ENCODE measurements at regions not wholly inside any gene's neighbourhood (a gene's known extent, or its start where the extent isn't known, plus 50 kb on each side); places are given as distances from the start of the nearest gene placed in this dataset.

DNA sequence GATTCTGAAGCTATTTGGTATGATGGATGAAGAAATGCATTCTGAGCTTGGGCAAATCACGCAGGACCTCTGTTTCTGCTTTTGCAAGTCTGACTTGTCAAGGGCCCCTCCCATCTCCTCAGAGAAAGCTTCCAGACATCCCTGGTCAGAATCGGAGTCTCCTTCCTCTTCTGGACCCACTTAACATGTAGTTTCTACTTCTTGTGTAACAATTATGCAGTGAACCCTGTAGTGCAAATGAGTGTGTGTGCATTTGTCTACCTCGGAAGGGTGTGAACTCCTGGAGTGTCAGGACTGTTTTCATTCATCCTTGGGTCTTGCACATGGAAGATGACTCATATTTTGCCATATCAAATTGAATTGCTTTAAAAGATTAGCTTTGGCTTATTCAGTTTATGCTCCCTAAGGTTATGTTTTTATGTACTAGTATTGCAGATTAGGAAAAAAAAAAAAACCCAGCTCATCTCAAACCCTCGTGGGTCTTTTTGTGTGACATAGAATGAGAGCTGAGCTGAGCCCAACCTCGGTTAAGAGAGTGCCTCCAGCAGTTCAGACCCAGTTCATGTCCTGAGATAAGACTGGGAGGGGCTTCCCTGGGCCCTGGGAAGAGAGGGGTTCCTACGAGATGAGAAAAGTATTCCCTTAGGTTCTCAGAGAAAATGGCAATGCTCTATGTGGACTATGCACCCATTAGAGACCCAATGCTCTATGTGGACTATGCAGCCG is 61.1 kb upstream of the RPL34 start:
- DNase-seq (no peak), ATAC-seq (ENCODE audit: insufficient read depth, low FRiP score) (no peak)
- Histone ChIP-seq H3K36me3 (ENCODE audit: control insufficient read depth in 4 of 4, insufficient read depth in 4 of 4, low read length in 4 of 4) (no peaks in the 10 kb centered on the region), H3K4me3 (no peak overlapping the region), H3K27me3 (ENCODE audit: control insufficient read depth in 3 of 3, insufficient read depth in 3 of 3, low read length in 2 of 3) (no peaks in the 10 kb centered on the region), H3K4me1 (ENCODE audit: control insufficient read depth in 5 of 5, insufficient read depth in 5 of 5, low read length in 5 of 5) (peaks cover 0 to 8% (median 3%) of the 10 kb centered on the region in 5 donors), H3K27ac (ENCODE audit: low read depth in 1 of 2, low read length in 1 of 2) (no peak overlapping the region), H3K9ac (ENCODE audit: insufficient read depth in 1 of 2, low read length in 2 of 2) (no peak overlapping the region), H3K9me3 (ENCODE audit: control insufficient read depth in 4 of 4, insufficient read depth in 3 of 4, low read length in 3 of 4) (peaks cover 0 to 2% (median 0%) of the 10 kb centered on the region in 4 donors)
- 53 to 68% methylated on average over 7 of the region's 7 CpGs for WGBS, 2 donors
- TF ChIP-seq, protein P1, sequence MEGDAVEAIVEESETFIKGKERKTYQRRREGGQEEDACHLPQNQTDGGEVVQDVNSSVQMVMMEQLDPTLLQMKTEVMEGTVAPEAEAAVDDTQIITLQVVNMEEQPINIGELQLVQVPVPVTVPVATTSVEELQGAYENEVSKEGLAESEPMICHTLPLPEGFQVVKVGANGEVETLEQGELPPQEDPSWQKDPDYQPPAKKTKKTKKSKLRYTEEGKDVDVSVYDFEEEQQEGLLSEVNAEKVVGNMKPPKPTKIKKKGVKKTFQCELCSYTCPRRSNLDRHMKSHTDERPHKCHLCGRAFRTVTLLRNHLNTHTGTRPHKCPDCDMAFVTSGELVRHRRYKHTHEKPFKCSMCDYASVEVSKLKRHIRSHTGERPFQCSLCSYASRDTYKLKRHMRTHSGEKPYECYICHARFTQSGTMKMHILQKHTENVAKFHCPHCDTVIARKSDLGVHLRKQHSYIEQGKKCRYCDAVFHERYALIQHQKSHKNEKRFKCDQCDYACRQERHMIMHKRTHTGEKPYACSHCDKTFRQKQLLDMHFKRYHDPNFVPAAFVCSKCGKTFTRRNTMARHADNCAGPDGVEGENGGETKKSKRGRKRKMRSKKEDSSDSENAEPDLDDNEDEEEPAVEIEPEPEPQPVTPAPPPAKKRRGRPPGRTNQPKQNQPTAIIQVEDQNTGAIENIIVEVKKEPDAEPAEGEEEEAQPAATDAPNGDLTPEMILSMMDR (IDR thresholded peaks at IDR 0.05; ENCODE audit: control extremely low read depth, extremely low read depth): no peak

DNA sequence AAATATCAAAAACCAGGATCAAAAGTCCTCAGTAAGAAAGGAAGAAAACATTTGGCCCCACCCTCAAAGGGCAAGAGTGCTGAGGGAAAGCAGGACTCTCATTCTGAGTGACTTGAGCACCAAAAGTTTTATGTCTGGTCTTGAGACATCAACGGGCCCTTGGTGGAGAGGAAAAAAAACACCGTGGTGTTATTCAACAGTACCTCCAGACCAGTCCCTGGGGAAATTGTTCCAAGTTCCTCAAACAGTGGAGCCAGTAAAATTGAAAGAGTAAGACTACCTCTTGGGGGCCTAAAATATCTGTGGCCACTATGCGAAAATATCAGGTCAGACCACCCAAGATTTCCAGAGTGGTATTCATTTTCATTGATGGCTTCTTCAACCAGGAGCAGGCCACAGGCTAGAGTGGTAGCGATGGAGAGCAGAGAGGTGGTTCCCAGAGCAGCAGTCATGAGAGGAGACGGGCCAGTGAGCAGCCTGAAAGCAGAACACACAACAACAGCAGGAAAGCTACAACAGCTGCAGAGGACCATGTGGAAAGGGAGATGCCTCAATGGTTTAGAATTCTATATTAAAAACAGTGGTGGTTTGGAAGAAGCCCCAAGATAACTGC is 63.7 kb upstream of the RPL34 start:
- Histone ChIP-seq H3K36me3 (ENCODE audit: control insufficient read depth in 4 of 4, insufficient read depth in 4 of 4, low read length in 4 of 4) (no peaks in the 10 kb centered on the region), H3K4me3 (no peak overlapping the region), H3K9ac (ENCODE audit: insufficient read depth in 1 of 2, low read length in 2 of 2) (no peak overlapping the region), H3K9me3 (ENCODE audit: control insufficient read depth in 4 of 4, insufficient read depth in 3 of 4, low read length in 3 of 4) (peaks cover 0 to 2% (median 0%) of the 10 kb centered on the region in 4 donors), H3K4me1 (ENCODE audit: control insufficient read depth in 5 of 5, insufficient read depth in 5 of 5, low read length in 5 of 5) (peaks cover 0 to 8% (median 3%) of the 10 kb centered on the region in 5 donors), H3K27me3 (ENCODE audit: control insufficient read depth in 3 of 3, insufficient read depth in 3 of 3, low read length in 2 of 3) (no peaks in the 10 kb centered on the region), H3K27ac (ENCODE audit: low read depth in 1 of 2, low read length in 1 of 2) (no peak overlapping the region)
- ATAC-seq (ENCODE audit: insufficient read depth, low FRiP score) (no peak), DNase-seq (no peak)
- TF ChIP-seq, protein P1 (IDR thresholded peaks at IDR 0.05; ENCODE audit: control extremely low read depth, extremely low read depth): no peak
- WGBS, 2 donors: 83 to 89% methylated on average over 5 of the region's 5 CpGs

DNA sequence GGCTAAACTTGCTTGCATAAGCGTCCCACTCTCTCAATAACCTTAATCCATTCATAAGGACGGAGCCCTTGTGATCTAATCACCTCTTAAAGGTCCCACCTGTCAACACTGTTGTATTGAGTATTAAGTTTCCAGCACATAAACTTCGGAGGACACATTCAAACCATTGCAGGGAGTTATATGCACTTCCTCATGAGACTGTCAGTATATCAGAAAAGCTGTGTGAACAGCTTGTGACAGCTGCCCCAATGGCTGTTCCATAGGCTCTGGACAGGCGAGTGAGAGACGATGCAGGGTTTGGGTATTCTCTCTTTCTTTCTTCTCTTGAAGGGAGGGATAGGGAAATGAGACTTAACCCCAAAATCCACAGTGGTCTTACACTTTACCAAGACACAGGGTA is 64.2 kb upstream of the RPL34 start:
- Histone ChIP-seq H3K27ac (ENCODE audit: low read depth in 1 of 2, low read length in 1 of 2) (no peak overlapping the region), H3K27me3 (ENCODE audit: control insufficient read depth in 3 of 3, insufficient read depth in 3 of 3, low read length in 2 of 3) (no peaks in the 10 kb centered on the region), H3K9ac (ENCODE audit: insufficient read depth in 1 of 2, low read length in 2 of 2) (no peak overlapping the region), H3K4me1 (ENCODE audit: control insufficient read depth in 5 of 5, insufficient read depth in 5 of 5, low read length in 5 of 5) (peaks cover 0 to 5% (median 3%) of the 10 kb centered on the region in 5 donors), H3K36me3 (ENCODE audit: control insufficient read depth in 4 of 4, insufficient read depth in 4 of 4, low read length in 4 of 4) (no peaks in the 10 kb centered on the region), H3K9me3 (ENCODE audit: control insufficient read depth in 4 of 4, insufficient read depth in 3 of 4, low read length in 3 of 4) (peaks cover 0 to 2% (median 0%) of the 10 kb centered on the region in 4 donors), H3K4me3 (no peak overlapping the region)
- DNase-seq (no peak), ATAC-seq (ENCODE audit: insufficient read depth, low FRiP score) (no peak)
- 76 to 88% methylated on average over 5 of the region's 5 CpGs for WGBS, 2 donors
- TF ChIP-seq, protein P1 (IDR thresholded peaks at IDR 0.05; ENCODE audit: control extremely low read depth, extremely low read depth): no peak
